HL-60 (cell line): ENCODE measurements at regions not wholly inside any gene's neighbourhood (a gene's known extent, or its start where the extent isn't known, plus 50 kb on each side); places are given as distances from the start of the nearest gene placed in this dataset.
"Not testable (repeated sequence)": the region's sequence is repeated elsewhere in the genome, so short reads cannot be mapped to it uniquely, and the experiment has no call there.

Source experiments
- DNase-seq, 2 experiments: peaks; one replicate each; pipeline ENCODE4 v3.0.0-alpha.2; 2010 to 2020; ENCODE audit warnings: low read depth in 1 of 2, low spot score in 1 of 2
- H3K27ac ChIP-seq: fragments of 250-450 bp; sonication (Bioruptor Pico); replicated peaks from 2 replicates; pipeline ENCODE4 v1.5.1; 2020; ENCODE audit warnings: mild to moderate bottlenecking, moderate library complexity
- H3K27me3 ChIP-seq: fragments of 250-450 bp; sonication (Bioruptor Pico); 2 replicates; pipeline ENCODE4 v1.5.1; 2021; ENCODE audit warnings: mild to moderate bottlenecking, moderate library complexity; ENCODE audit not compliant: insufficient read depth, poor library complexity, severe bottlenecking
- H3K4me3 ChIP-seq: replicated peaks from 2 replicates; pipeline ENCODE4 v1.5.1; 2011; ENCODE audit warnings: mild to moderate bottlenecking, control low read depth, low read length; ENCODE audit not compliant: insufficient read depth
- GABPA ChIP-seq: IDR thresholded peaks from 2 replicates; pipeline ENCODE4 v1.6.1; 2012; ENCODE audit warnings: low read depth
- POLR2AphosphoS5 ChIP-seq: IDR thresholded peaks from 2 replicates; pipeline ENCODE4 v1.6.1; 2012; ENCODE audit warnings: low read depth
- SPI1 ChIP-seq: IDR thresholded peaks from 2 replicates; pipeline ENCODE4 v1.6.1; 2012; ENCODE audit warnings: low read depth, mild to moderate bottlenecking, borderline replicate concordance
- TF ChIP-seq, protein P1 (sequence below): IDR thresholded peaks from 2 replicates; pipeline ENCODE4 v1.6.1; 2012; ENCODE audit warnings: low read depth; ENCODE audit not compliant: insufficient replicate concordance
- TF ChIP-seq, protein P2 (sequence below): IDR thresholded peaks from one replicate; pipeline ENCODE4 v1.5.1; 2011; ENCODE audit warnings: low read length, control low read depth, inconsistent platforms; ENCODE audit not compliant: insufficient read depth

DNA sequence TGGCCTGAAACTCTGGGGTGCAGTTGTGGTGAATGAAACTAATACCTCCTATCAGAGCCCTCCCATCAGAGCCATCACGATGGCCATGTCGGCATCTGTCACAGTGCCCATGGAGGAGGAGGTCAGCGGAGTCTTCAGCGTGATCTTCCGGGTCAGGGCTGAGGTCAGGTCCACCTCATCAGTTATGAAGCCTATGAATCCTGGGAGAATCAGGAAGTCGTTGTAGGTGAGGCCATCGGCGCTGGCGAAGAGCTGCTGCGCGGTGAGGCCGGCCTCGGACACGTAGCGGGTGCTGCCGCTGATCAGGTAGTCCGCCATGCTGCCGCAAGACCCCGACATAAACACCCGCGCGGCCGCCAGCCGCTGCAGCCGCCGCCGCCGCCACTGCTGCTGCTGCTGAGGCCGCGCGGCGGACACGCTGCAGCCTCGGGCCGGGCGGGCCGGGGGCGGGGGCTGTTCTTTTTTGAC, 376.7 kb upstream of the MAOA start:
- TF ChIP-seq GABPA (no peak), SPI1 (no peak), POLR2AphosphoS5 (no peak)
- TF ChIP-seq, protein P1, sequence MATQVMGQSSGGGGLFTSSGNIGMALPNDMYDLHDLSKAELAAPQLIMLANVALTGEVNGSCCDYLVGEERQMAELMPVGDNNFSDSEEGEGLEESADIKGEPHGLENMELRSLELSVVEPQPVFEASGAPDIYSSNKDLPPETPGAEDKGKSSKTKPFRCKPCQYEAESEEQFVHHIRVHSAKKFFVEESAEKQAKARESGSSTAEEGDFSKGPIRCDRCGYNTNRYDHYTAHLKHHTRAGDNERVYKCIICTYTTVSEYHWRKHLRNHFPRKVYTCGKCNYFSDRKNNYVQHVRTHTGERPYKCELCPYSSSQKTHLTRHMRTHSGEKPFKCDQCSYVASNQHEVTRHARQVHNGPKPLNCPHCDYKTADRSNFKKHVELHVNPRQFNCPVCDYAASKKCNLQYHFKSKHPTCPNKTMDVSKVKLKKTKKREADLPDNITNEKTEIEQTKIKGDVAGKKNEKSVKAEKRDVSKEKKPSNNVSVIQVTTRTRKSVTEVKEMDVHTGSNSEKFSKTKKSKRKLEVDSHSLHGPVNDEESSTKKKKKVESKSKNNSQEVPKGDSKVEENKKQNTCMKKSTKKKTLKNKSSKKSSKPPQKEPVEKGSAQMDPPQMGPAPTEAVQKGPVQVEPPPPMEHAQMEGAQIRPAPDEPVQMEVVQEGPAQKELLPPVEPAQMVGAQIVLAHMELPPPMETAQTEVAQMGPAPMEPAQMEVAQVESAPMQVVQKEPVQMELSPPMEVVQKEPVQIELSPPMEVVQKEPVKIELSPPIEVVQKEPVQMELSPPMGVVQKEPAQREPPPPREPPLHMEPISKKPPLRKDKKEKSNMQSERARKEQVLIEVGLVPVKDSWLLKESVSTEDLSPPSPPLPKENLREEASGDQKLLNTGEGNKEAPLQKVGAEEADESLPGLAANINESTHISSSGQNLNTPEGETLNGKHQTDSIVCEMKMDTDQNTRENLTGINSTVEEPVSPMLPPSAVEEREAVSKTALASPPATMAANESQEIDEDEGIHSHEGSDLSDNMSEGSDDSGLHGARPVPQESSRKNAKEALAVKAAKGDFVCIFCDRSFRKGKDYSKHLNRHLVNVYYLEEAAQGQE, result no peak
- TF ChIP-seq, protein P2, sequence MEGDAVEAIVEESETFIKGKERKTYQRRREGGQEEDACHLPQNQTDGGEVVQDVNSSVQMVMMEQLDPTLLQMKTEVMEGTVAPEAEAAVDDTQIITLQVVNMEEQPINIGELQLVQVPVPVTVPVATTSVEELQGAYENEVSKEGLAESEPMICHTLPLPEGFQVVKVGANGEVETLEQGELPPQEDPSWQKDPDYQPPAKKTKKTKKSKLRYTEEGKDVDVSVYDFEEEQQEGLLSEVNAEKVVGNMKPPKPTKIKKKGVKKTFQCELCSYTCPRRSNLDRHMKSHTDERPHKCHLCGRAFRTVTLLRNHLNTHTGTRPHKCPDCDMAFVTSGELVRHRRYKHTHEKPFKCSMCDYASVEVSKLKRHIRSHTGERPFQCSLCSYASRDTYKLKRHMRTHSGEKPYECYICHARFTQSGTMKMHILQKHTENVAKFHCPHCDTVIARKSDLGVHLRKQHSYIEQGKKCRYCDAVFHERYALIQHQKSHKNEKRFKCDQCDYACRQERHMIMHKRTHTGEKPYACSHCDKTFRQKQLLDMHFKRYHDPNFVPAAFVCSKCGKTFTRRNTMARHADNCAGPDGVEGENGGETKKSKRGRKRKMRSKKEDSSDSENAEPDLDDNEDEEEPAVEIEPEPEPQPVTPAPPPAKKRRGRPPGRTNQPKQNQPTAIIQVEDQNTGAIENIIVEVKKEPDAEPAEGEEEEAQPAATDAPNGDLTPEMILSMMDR, result no peak
- no peak for DNase-seq
- Histone ChIP-seq H3K4me3 (no peak overlapping the region), H3K27ac (no peak overlapping the region), H3K27me3 (no peaks in the 10 kb centered on the region)

DNA sequence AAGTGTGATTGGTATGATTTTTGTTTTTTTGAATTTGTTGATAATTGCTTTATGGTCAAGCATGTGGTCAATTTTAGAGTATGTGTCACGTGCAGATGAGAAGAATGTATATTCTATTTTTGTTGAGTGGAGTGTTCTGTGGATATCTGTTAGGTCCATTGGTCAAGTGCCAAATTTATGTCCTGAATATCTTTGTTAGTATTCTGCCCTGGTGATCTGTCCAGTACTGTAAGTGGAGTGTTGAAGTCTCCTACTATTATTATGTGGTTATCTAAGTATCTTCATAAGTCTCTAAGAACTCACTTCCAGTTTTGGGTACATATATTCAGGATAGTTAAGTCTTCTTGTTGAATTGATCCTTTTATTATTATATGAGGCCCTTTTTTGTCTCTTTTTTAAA, 372.9 kb upstream of the MAOA start:
- no peak for DNase-seq
- Histone ChIP-seq H3K27ac (no peak overlapping the region), H3K4me3 (no peak overlapping the region), H3K27me3 (no peaks in the 10 kb centered on the region)
- TF ChIP-seq SPI1, result no peak
- TF ChIP-seq GABPA, result no peak
- TF ChIP-seq, protein P2, result no peak
- TF ChIP-seq POLR2AphosphoS5, result no peak
- TF ChIP-seq, protein P1, result no peak

DNA sequence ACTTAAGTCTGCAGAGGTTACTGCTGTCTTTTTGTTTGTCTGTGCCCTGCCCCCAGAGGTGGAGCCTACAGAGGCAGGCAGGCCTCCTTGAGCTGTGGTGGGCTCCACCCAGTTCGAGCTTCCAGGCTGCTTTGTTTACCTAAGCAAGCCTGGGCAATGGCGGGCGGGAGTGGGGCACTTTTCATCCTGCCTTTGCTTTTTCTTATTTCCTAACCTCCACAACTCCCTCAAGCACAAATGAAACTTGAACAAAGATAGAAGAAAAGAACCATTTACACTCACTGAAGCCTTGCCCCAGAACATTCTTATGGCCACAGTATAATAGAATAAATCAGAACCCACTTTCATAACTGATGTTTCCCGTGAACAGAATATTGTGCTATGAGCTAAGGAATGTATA, 344.5 kb upstream of the MAOA start:
- not testable (repeated sequence) for H3K27ac ChIP-seq

DNA sequence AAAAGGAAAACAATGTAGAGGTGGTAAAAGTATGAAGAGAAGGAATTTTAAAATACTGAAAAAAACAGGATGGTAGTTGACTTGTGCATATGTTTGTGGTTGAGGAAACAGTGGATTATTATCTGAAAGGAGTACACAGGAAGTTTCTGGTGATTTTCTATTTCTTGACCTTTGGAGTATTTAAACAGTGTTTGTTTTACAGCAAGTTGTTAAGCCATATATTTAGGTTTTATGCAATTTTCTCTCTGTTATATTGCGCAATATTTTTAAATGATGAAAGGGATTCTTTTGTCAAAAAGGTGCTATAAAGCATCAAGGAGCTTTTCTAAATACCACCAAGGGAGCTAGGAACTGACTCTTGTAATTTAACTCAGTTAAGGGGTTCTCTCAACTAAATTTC, 343.1 kb upstream of the MAOA start:
- Histone ChIP-seq H3K4me3 (no peak overlapping the region), H3K27ac (no peak overlapping the region), H3K27me3 (no peaks in the 10 kb centered on the region)
- TF ChIP-seq POLR2AphosphoS5 (no peak), SPI1 (no peak), GABPA (no peak)
- TF ChIP-seq, protein P2, result no peak
- TF ChIP-seq, protein P1, result no peak
- no peak for DNase-seq

More for the DNA sequence above, 344.5 kb upstream of the MAOA start:
- not testable (repeated sequence) for DNase-seq, H3K27me3 ChIP-seq, H3K4me3 ChIP-seq
